RWPE2 (cell line): ENCODE measurements at regions not wholly inside any gene's neighbourhood (a gene's known extent, or its start where the extent isn't known, plus 50 kb on each side); places are given as distances from the start of the nearest gene placed in this dataset.

Experiments
- ATAC-seq: fragments of 200-7000 bp; cut with Tn5 transposase; 3 replicates; pipeline ENCODE4 v1.9.1; 2021; ENCODE audit warnings: low read depth
- DNase-seq: peaks from one replicate; pipeline ENCODE4 v3.0.0-alpha.2; 2020; ENCODE audit warnings: low spot score
- H3K27ac ChIP-seq: fragments of 450-650 bp; 2 replicates; pipeline ENCODE4 v1.5.1; 2017; ENCODE audit warnings: mild to moderate bottlenecking; ENCODE audit not compliant: poor library complexity, severe bottlenecking
- H3K27me3 ChIP-seq: fragments of 250-450 bp; sonication (Bioruptor Pico); 2 replicates; pipeline ENCODE4 v1.5.1; 2021; ENCODE audit warnings: mild to moderate bottlenecking, moderate library complexity; ENCODE audit not compliant: insufficient read depth, poor library complexity, severe bottlenecking
- H3K36me3 ChIP-seq: fragments of 250-450 bp; sonication (Bioruptor Pico); 2 replicates; pipeline ENCODE4 v1.5.1; 2020; ENCODE audit warnings: low read depth, mild to moderate bottlenecking, moderate library complexity
- H3K4me1 ChIP-seq: fragments of 250-450 bp; sonication (Bioruptor Pico); 2 replicates; pipeline ENCODE4 v1.5.1; 2021; ENCODE audit warnings: mild to moderate bottlenecking, moderate library complexity; ENCODE audit not compliant: insufficient read depth, poor library complexity, severe bottlenecking
- H3K4me3 ChIP-seq: fragments of 250-450 bp; sonication (Bioruptor Pico); 2 replicates; pipeline ENCODE4 v1.5.1; 2021; ENCODE audit warnings: mild to moderate bottlenecking, moderate library complexity; ENCODE audit not compliant: severe bottlenecking
- H3K9me3 ChIP-seq: fragments of 250-450 bp; sonication (Bioruptor Pico); 2 replicates; pipeline ENCODE4 v1.5.1; 2021; ENCODE audit warnings: mild to moderate bottlenecking, moderate library complexity; ENCODE audit not compliant: severe bottlenecking
- TF ChIP-seq, protein P1 (sequence below): fragments of 450-650 bp; IDR thresholded peaks from one replicate; pipeline ENCODE4 v1.5.1; 2017; ENCODE audit warnings: mild to moderate bottlenecking, moderate library complexity; ENCODE audit not compliant: poor library complexity, severe bottlenecking

DNA sequence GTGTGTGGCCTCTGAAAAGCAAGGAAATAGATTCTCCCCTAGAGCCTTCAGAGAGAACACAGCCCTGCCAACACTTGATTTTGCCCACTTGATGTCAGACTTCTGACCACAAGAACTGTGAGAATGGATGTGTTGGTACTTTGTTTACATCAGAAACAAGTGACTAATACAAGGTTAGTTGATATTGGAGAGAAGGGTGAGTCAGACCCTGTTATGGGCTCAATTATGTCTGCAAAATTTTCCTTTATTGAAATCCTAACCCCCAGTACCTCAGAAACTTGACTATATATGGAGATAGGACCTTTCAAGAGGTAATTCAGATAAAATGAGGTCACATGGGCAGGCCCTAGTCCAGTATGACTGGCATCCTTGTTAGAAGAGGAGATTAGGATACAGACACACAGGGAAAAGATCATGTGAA, 226.7 kb downstream of the RFC3 start:
- peak; percentile 88 for ATAC-seq
- no peaks in the 10 kb centered on the region for H3K36me3 ChIP-seq
- peak overlapping the region; percentile 31 for H3K27ac ChIP-seq
- H3K9me3 ChIP-seq: no peaks in the 10 kb centered on the region
- no peak for DNase-seq
- H3K27me3 ChIP-seq: no peaks in the 10 kb centered on the region
- TF ChIP-seq, protein P1, sequence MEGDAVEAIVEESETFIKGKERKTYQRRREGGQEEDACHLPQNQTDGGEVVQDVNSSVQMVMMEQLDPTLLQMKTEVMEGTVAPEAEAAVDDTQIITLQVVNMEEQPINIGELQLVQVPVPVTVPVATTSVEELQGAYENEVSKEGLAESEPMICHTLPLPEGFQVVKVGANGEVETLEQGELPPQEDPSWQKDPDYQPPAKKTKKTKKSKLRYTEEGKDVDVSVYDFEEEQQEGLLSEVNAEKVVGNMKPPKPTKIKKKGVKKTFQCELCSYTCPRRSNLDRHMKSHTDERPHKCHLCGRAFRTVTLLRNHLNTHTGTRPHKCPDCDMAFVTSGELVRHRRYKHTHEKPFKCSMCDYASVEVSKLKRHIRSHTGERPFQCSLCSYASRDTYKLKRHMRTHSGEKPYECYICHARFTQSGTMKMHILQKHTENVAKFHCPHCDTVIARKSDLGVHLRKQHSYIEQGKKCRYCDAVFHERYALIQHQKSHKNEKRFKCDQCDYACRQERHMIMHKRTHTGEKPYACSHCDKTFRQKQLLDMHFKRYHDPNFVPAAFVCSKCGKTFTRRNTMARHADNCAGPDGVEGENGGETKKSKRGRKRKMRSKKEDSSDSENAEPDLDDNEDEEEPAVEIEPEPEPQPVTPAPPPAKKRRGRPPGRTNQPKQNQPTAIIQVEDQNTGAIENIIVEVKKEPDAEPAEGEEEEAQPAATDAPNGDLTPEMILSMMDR: no peak
- H3K4me1 ChIP-seq: peaks cover 11% of the 10 kb centered on the region
- no peak overlapping the region for H3K4me3 ChIP-seq

- TF ChIP-seq, protein P1: no peak
- Histone ChIP-seq H3K4me1 (peaks cover 11% of the 10 kb centered on the region), H3K27ac (no peak overlapping the region), H3K9me3 (no peaks in the 10 kb centered on the region), H3K4me3 (no peak overlapping the region), H3K36me3 (no peaks in the 10 kb centered on the region), H3K27me3 (no peaks in the 10 kb centered on the region)
- ATAC-seq (no peak), DNase-seq (no peak)
Measured at GRCh38 chr13:34046457-34046856, 228.5 kb downstream of the RFC3 start.

GRCh38 chr13:34048652-34049051, 230.7 kb downstream of the RFC3 start:
- DNase-seq: no peak
- peak; percentile 40; the same call in 2 of the 3 replicates for ATAC-seq
- Histone ChIP-seq H3K36me3 (no peaks in the 10 kb centered on the region), H3K27me3 (no peaks in the 10 kb centered on the region), H3K4me1 (peaks cover 11% of the 10 kb centered on the region), H3K27ac (no peak overlapping the region), H3K4me3 (no peak overlapping the region), H3K9me3 (no peaks in the 10 kb centered on the region)
- TF ChIP-seq, protein P1: no peak

GRCh38 chr13:34056733-34057258, 238.8 kb downstream of the RFC3 start:
- Histone ChIP-seq H3K27ac (no peak overlapping the region), H3K9me3 (no peaks in the 10 kb centered on the region)

More at GRCh38 chr13:34056733-34057258, 238.8 kb downstream of the RFC3 start:
- Histone ChIP-seq H3K4me3 (no peak overlapping the region), H3K27me3 (no peaks in the 10 kb centered on the region), H3K36me3 (no peaks in the 10 kb centered on the region), H3K4me1 (no peaks in the 10 kb centered on the region)
- ATAC-seq (no peak), DNase-seq (no peak)
- TF ChIP-seq, protein P1: no peak
